K562 (cell line): ENCODE measurements at regions not wholly inside any gene's neighbourhood (a gene's known extent, or its start where the extent isn't known, plus 50 kb on each side); places are given as distances from the start of the nearest gene placed in this dataset.

ENCODE experiments used
- CBFA2T3 ChIP-seq: fragments of 450-650 bp; IDR thresholded peaks from 2 replicates; pipeline ENCODE4 v1.6.1; 2017
- CC2D1A ChIP-seq: fragments of 450-650 bp; IDR thresholded peaks from 2 replicates; pipeline ENCODE4 v1.6.1; 2017; ENCODE audit warnings: mild to moderate bottlenecking
- HMGN3 ChIP-seq: IDR thresholded peaks from 2 replicates; pipeline ENCODE4 v1.6.1; 2011; ENCODE audit warnings: borderline replicate concordance, low read depth, mild to moderate bottlenecking, mixed read lengths, low read length; ENCODE audit not compliant: insufficient read length; ENCODE audit errors: extremely low read depth
- KLF10 ChIP-seq: fragments of 250-450 bp; sonication (Bioruptor Pico); IDR thresholded peaks from 2 replicates; pipeline ENCODE4 v1.6.1; 2021; ENCODE audit warnings: matching md5 sums
- MAFG ChIP-seq: fragments of 450-650 bp; conservative IDR thresholded peaks from 2 replicates; pipeline ENCODE4 v1.6.1; 2016; ENCODE audit warnings: missing genetic modification characterization, missing compliant biosample characterization
- MTA1 ChIP-seq: fragments of 450-650 bp; IDR thresholded peaks from 2 replicates; pipeline ENCODE4 v1.6.1; 2017; ENCODE audit warnings: borderline replicate concordance
- NFYB ChIP-seq: IDR thresholded peaks from 2 replicates; pipeline ENCODE4 v1.6.1; 2011; ENCODE audit warnings: mild to moderate bottlenecking, moderate library complexity; ENCODE audit not compliant: insufficient read length; ENCODE audit errors: extremely low read depth
- POLR2A ChIP-seq: fragments of 450-650 bp; conservative IDR thresholded peaks from 2 replicates; pipeline ENCODE4 v1.6.1; 2016
- SOX6 ChIP-seq: fragments of 450-650 bp; IDR thresholded peaks from 2 replicates; pipeline ENCODE4 v1.6.1; 2014; ENCODE audit warnings: mild to moderate bottlenecking
- SRF ChIP-seq, 2 experiments: fragments of 250-450, 450-650 bp in 1 of 2; sonication (Bioruptor Pico) in 1 of 2; sonication (generic) in 1 of 2; formaldehyde crosslinking; IDR thresholded peaks; 2 replicates each; pipeline versions ENCODE4 v1.5.0 to v1.5.1; 2020 to 2022; ENCODE audit warnings: mild to moderate bottlenecking in 1 of 2, missing genetic modification reagents in 1 of 2
- TEAD1 ChIP-seq, 2 experiments: fragments of 450-650 bp in 1 of 2; sonication (generic) in 1 of 2; formaldehyde crosslinking; IDR thresholded peaks; 2 replicates each; pipeline versions ENCODE4 v1.4.0 to v1.8.0; 2020 to 2022; ENCODE audit warnings: mild to moderate bottlenecking in 2 of 2, missing genetic modification reagents in 1 of 2
- TEAD4 ChIP-seq, 2 experiments: sonication (generic) in 1 of 2; formaldehyde crosslinking in 1 of 2; IDR thresholded peaks; 2 replicates each; pipeline versions ENCODE4 v1.6.1 to v1.8.0; 2012 to 2022; ENCODE audit warnings: borderline replicate concordance in 1 of 2, inconsistent platforms in 1 of 2, low read length in 1 of 2, mild to moderate bottlenecking in 1 of 2, missing genetic modification reagents in 1 of 2
- TF ChIP-seq, protein P1 (sequence below): fragments of 250-450 bp; sonication (Bioruptor Pico); IDR thresholded peaks from 2 replicates; pipeline ENCODE4 v1.6.1; 2021; ENCODE audit warnings: mild to moderate bottlenecking
- TF ChIP-seq, protein P2 (sequence below): sonication (generic); formaldehyde crosslinking; IDR thresholded peaks from 2 replicates; pipeline ENCODE4 v1.8.0; 2022; ENCODE audit warnings: mild to moderate bottlenecking, missing genetic modification reagents, borderline replicate concordance
- TF ChIP-seq, protein P3 (sequence below): fragments of 450-650 bp; IDR thresholded peaks from 2 replicates; pipeline ENCODE4 v1.6.1; 2016; ENCODE audit warnings: missing biosample characterization, missing genetic modification characterization
- TF ChIP-seq, protein P4 (sequence below): sonication (generic); formaldehyde crosslinking; IDR thresholded peaks from 2 replicates; pipeline ENCODE4 v1.8.1; 2023; ENCODE audit warnings: mild to moderate bottlenecking, missing genetic modification reagents
- TF ChIP-seq, protein P5 (sequence below): sonication (generic); formaldehyde crosslinking; IDR thresholded peaks from 2 replicates; pipeline ENCODE4 v1.8.1; 2023; ENCODE audit warnings: mild to moderate bottlenecking, missing genetic modification reagents
- TF ChIP-seq, protein P6 (sequence below): sonication (generic); formaldehyde crosslinking; IDR thresholded peaks from 2 replicates; pipeline ENCODE4 v1.8.1; 2023; ENCODE audit warnings: mild to moderate bottlenecking, missing genetic modification reagents, moderate library complexity
- TF ChIP-seq, protein P7 (sequence below): fragments of 450-650 bp; IDR thresholded peaks from 2 replicates; pipeline ENCODE4 v1.6.1; 2016

DNA sequence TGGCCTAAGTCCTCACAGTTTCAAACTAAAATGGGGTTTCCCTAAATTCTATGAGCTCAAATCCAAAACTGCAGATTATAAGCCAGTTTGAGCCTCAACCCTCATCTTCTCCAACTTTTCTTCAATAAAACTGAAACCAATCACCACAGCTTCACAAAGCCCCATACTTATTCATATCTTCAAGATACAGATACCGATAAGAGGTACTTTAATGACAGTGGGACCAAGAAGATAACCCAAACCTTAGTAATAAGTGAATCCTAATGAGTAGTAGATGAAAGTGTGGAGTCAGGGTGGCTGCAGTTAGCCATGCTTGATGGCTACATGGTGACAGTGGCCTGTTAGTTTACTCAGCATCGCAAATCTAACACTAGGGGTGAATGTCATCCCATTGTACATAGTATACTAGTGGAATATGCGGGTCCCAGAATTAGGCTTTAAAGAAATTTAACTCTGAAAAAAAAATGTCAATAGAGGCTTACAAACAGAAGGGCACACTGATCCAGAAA lies 395.8 kb upstream of the PHF14 start (continued):
- TF ChIP-seq MAFG (tag) (peak; percentile 26; the same call in 1 of the 2 replicates), NFYB (no peak), CBFA2T3 (peak; percentile 73), KLF10 (no peak), POLR2A (no peak), MTA1 (no peak), TEAD1 (CRISPR knock-in tag; IDR thresholded peaks at IDR 0.05) (0 out of 4 replicates have a peak, but pooled peaks of 1 of the 2 experiments have one; percentile 12), HMGN3 (no peak), SRF (CRISPR knock-in tag; IDR thresholded peaks at IDR 0.05) (no peak), SOX6 (peak; percentile 25; the same call in 1 of the 2 replicates), CC2D1A (no peak), TEAD4 (IDR thresholded peaks at IDR 0.05; ENCODE audit: low read length) (peak; percentile 82), TEAD4 (CRISPR knock-in tag; IDR thresholded peaks at IDR 0.05; ENCODE audit: borderline replicate concordance) (no peak)
- TF ChIP-seq, protein P1, sequence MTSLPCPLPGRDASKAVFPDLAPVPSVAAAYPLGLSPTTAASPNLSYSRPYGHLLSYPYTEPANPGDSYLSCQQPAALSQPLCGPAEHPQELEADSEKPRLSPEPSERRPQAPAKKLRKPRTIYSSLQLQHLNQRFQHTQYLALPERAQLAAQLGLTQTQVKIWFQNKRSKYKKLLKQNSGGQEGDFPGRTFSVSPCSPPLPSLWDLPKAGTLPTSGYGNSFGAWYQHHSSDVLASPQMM (CRISPR knock-in tag): no peak
- TF ChIP-seq, protein P2, sequence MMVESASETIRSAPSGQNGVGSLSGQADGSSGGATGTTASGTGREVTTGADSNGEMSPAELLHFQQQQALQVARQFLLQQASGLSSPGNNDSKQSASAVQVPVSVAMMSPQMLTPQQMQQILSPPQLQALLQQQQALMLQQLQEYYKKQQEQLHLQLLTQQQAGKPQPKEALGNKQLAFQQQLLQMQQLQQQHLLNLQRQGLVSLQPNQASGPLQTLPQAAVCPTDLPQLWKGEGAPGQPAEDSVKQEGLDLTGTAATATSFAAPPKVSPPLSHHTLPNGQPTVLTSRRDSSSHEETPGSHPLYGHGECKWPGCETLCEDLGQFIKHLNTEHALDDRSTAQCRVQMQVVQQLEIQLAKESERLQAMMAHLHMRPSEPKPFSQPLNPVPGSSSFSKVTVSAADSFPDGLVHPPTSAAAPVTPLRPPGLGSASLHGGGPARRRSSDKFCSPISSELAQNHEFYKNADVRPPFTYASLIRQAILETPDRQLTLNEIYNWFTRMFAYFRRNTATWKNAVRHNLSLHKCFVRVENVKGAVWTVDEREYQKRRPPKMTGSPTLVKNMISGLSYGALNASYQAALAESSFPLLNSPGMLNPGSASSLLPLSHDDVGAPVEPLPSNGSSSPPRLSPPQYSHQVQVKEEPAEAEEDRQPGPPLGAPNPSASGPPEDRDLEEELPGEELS: no peak
- TF ChIP-seq, protein P3, sequence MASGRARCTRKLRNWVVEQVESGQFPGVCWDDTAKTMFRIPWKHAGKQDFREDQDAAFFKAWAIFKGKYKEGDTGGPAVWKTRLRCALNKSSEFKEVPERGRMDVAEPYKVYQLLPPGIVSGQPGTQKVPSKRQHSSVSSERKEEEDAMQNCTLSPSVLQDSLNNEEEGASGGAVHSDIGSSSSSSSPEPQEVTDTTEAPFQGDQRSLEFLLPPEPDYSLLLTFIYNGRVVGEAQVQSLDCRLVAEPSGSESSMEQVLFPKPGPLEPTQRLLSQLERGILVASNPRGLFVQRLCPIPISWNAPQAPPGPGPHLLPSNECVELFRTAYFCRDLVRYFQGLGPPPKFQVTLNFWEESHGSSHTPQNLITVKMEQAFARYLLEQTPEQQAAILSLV (tag): no peak
- TF ChIP-seq, protein P4, sequence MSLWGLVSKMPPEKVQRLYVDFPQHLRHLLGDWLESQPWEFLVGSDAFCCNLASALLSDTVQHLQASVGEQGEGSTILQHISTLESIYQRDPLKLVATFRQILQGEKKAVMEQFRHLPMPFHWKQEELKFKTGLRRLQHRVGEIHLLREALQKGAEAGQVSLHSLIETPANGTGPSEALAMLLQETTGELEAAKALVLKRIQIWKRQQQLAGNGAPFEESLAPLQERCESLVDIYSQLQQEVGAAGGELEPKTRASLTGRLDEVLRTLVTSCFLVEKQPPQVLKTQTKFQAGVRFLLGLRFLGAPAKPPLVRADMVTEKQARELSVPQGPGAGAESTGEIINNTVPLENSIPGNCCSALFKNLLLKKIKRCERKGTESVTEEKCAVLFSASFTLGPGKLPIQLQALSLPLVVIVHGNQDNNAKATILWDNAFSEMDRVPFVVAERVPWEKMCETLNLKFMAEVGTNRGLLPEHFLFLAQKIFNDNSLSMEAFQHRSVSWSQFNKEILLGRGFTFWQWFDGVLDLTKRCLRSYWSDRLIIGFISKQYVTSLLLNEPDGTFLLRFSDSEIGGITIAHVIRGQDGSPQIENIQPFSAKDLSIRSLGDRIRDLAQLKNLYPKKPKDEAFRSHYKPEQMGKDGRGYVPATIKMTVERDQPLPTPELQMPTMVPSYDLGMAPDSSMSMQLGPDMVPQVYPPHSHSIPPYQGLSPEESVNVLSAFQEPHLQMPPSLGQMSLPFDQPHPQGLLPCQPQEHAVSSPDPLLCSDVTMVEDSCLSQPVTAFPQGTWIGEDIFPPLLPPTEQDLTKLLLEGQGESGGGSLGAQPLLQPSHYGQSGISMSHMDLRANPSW (CRISPR knock-in tag): no peak
- TF ChIP-seq, protein P5, sequence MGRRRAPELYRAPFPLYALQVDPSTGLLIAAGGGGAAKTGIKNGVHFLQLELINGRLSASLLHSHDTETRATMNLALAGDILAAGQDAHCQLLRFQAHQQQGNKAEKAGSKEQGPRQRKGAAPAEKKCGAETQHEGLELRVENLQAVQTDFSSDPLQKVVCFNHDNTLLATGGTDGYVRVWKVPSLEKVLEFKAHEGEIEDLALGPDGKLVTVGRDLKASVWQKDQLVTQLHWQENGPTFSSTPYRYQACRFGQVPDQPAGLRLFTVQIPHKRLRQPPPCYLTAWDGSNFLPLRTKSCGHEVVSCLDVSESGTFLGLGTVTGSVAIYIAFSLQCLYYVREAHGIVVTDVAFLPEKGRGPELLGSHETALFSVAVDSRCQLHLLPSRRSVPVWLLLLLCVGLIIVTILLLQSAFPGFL (CRISPR knock-in tag): no peak
- TF ChIP-seq, protein P6, sequence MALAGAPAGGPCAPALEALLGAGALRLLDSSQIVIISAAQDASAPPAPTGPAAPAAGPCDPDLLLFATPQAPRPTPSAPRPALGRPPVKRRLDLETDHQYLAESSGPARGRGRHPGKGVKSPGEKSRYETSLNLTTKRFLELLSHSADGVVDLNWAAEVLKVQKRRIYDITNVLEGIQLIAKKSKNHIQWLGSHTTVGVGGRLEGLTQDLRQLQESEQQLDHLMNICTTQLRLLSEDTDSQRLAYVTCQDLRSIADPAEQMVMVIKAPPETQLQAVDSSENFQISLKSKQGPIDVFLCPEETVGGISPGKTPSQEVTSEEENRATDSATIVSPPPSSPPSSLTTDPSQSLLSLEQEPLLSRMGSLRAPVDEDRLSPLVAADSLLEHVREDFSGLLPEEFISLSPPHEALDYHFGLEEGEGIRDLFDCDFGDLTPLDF (CRISPR knock-in tag): no peak
- TF ChIP-seq, protein P7, sequence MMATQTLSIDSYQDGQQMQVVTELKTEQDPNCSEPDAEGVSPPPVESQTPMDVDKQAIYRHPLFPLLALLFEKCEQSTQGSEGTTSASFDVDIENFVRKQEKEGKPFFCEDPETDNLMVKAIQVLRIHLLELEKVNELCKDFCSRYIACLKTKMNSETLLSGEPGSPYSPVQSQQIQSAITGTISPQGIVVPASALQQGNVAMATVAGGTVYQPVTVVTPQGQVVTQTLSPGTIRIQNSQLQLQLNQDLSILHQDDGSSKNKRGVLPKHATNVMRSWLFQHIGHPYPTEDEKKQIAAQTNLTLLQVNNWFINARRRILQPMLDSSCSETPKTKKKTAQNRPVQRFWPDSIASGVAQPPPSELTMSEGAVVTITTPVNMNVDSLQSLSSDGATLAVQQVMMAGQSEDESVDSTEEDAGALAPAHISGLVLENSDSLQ: peak; percentile 23; the same call in 1 of the 2 replicates
